Heart left ventricle (tissue), 13 donors: ENCODE measurements at regions not wholly inside any gene's neighbourhood (a gene's known extent, or its start where the extent isn't known, plus 50 kb on each side); places are given as distances from the start of the nearest gene placed in this dataset.

Experiments
- POLR2A ChIP-seq, 2 donors: fragments of 450-650 bp; IDR thresholded peaks; one replicate each; pipeline ENCODE4 v1.6.1; 2017; ENCODE audit warnings: antibody characterized with exemption in 2 of 2, mild to moderate bottlenecking in 2 of 2, moderate library complexity in 2 of 2
- TF ChIP-seq, protein P1 (sequence below), 12 donors: fragments of 200-600 bp; sonication (generic) in 4 of 12; IDR thresholded peaks; one replicate each; pipeline versions ENCODE4 v1.5.0 to v1.8.0; 2018 to 2022; ENCODE audit warnings: antibody characterized with exemption in 12 of 12, mild to moderate bottlenecking in 5 of 12
- donor health status: ischemic (EF 13 %, LVEDD 7.1; RV severe dilation, severe dysfunction).
- donor health status: DM: no; HTN: yes; CAD: no.
- donor health status: DM: no; HTN: no; CAD: no.
- donor health status: ischemic (EF 25% LVEDD 6.9; RV normal size, moderate dysfunction).
- donor health status: ischemic (EF 25% LVEDD 5.7; RV mildly dilated, moderate dysfunction).
- donor health status: ischemic (EF 35%, LVEDD 5.7; RV mildly dilated, moderate dysfunction).
- donor health status: nonischemic (EF 11% LVEDD 7.7; RV severe dilation, severe dysfunction).
- donor health status: DM: yes; HTN: yes; CAD: no.
- donor health status: PGD.
- donor health status: ischemic (EF 29% LVEDD 5.4; RV normal size, mild dysfunction).
- donor health status: nonischemic (EF 23%, LVEDD 6.1; RV moderate dilation, normal function).

DNA sequence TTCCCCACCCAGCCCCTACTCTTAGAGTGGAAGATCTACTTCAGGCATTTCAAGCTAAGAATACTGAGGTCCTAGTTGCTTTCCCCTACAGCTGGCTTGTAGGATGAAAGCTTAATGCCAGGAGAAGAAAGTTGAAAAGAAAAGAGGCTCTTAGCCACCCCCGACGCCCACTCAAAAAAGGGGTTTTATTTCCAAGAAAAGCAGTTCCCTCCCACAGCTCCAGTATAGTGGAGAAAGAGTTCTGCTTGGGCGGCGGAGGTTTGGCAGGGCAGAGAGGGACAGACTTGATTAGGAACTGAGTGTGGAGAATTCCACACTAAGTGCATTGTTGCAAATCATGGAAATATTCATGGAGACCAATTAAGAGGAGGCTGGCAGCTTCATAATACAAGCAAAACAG, 470.9 kb downstream of the ETS1 start:
- TF ChIP-seq, protein P1, sequence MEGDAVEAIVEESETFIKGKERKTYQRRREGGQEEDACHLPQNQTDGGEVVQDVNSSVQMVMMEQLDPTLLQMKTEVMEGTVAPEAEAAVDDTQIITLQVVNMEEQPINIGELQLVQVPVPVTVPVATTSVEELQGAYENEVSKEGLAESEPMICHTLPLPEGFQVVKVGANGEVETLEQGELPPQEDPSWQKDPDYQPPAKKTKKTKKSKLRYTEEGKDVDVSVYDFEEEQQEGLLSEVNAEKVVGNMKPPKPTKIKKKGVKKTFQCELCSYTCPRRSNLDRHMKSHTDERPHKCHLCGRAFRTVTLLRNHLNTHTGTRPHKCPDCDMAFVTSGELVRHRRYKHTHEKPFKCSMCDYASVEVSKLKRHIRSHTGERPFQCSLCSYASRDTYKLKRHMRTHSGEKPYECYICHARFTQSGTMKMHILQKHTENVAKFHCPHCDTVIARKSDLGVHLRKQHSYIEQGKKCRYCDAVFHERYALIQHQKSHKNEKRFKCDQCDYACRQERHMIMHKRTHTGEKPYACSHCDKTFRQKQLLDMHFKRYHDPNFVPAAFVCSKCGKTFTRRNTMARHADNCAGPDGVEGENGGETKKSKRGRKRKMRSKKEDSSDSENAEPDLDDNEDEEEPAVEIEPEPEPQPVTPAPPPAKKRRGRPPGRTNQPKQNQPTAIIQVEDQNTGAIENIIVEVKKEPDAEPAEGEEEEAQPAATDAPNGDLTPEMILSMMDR (IDR thresholded peaks at IDR 0.05), result no peak
- no peak for TF ChIP-seq POLR2A (IDR thresholded peaks at IDR 0.05)
